ENCODE measurements at regions not wholly inside any gene's neighbourhood (a gene's known extent, or its start where the extent isn't known, plus 50 kb on each side); places are given as distances from the start of the nearest gene placed in this dataset.

DNA sequence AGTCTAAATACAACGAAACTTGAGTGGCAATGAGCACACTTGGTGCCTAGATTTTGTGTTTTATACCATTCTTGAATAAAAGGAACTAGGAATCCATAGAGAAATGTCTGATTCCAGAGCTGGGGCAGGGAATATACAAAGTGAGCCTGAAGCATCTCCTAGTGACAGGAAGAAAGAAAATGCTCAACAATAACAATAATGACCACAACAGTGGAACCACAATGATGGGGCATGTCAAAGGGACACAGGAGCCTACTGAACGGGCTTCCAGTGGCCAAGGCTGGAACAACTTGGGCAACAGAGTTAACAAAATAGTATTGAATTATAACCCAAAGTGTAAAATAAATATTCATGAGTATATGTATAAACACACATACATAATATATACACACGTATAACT, 94.4 kb upstream of the ADCY1 start:
- intact Hi-C loops (cut with micrococcal nuclease): loop anchor here (5.0 kb wide), 1 partner anchor 53 kb away; no protein-coding TSS in a partner anchor
- H2BK5ac ChIP-seq (ENCODE audit: low read depth, low read length, poor library complexity, severe bottlenecking): no peak overlapping the region
- ATAC-seq (ENCODE audit: low read depth) (no peak), DNase-seq (no peak)
- no peak overlapping the region for H3K9ac ChIP-seq (ENCODE audit: low read depth, low read length)
- no peaks in the 10 kb centered on the region for H4K20me1 ChIP-seq (ENCODE audit: insufficient read depth, low read length)
- no peak overlapping the region for H4K8ac ChIP-seq (ENCODE audit: low read depth in 2 of 2, low read length in 2 of 2)
- H3K27me3 ChIP-seq (ENCODE audit: control insufficient read depth, insufficient read depth, low read length): no peaks in the 10 kb centered on the region; the same call in 1 of the 2 replicates
- whole genome bisulfite sequencing, 2 experiments (ENCODE audit: extremely low coverage in 2 of 2, insufficient read length in 1 of 2): no CpG with 5 or more reads among the region's 3 CpGs
- no peaks in the 10 kb centered on the region for H3K36me3 ChIP-seq (ENCODE audit: control insufficient read depth, insufficient read depth, low read length)
- no peak overlapping the region for H3K18ac ChIP-seq (ENCODE audit: low read depth, low read length)
- H3K4me3 ChIP-seq (ENCODE audit: insufficient read depth, low read depth, low read length): no peak overlapping the region
- no peak overlapping the region for H3K14ac ChIP-seq (replicated peaks; ENCODE audit: low read depth, low read length)
- H4K5ac ChIP-seq (ENCODE audit: low read depth, low read length): no peak overlapping the region
- no peak overlapping the region for H3K4ac ChIP-seq (ENCODE audit: low read depth, low read length)
- H3K9me3 ChIP-seq (ENCODE audit: control insufficient read depth, insufficient read depth, low read length): no peaks in the 10 kb centered on the region
- TF ChIP-seq MXI1 (IDR thresholded peaks at IDR 0.05; ENCODE audit: borderline replicate concordance, low read depth, low read length) (no peak), RCOR1 (IDR thresholded peaks at IDR 0.05; ENCODE audit: insufficient replicate concordance, low read length) (no peak), SMC3 (IDR thresholded peaks at IDR 0.05; ENCODE audit: low read depth, low read length) (no peak), NFE2L2 (IDR thresholded peaks at IDR 0.05; ENCODE audit: low read depth, low read length) (no peak), FOS (IDR thresholded peaks at IDR 0.05; ENCODE audit: low read depth, low read length) (no peak), RFX5 (IDR thresholded peaks at IDR 0.05; ENCODE audit: low read depth, low read length) (no peak), CHD1 (IDR thresholded peaks at IDR 0.05; ENCODE audit: low read depth, low read length) (no peak), RAD21 (IDR thresholded peaks at IDR 0.05; ENCODE audit: low read length) (no peak), MAZ (IDR thresholded peaks at IDR 0.05; ENCODE audit: borderline replicate concordance, low read depth, low read length) (no peak), BHLHE40 (IDR thresholded peaks at IDR 0.05; ENCODE audit: low read depth, low read length) (no peak), POLR2A (IDR thresholded peaks at IDR 0.05; ENCODE audit: low read depth, low read length) (no peak), CEBPB (IDR thresholded peaks at IDR 0.05; ENCODE audit: low read depth, low read length) (no peak)
- TF ChIP-seq, protein P1, sequence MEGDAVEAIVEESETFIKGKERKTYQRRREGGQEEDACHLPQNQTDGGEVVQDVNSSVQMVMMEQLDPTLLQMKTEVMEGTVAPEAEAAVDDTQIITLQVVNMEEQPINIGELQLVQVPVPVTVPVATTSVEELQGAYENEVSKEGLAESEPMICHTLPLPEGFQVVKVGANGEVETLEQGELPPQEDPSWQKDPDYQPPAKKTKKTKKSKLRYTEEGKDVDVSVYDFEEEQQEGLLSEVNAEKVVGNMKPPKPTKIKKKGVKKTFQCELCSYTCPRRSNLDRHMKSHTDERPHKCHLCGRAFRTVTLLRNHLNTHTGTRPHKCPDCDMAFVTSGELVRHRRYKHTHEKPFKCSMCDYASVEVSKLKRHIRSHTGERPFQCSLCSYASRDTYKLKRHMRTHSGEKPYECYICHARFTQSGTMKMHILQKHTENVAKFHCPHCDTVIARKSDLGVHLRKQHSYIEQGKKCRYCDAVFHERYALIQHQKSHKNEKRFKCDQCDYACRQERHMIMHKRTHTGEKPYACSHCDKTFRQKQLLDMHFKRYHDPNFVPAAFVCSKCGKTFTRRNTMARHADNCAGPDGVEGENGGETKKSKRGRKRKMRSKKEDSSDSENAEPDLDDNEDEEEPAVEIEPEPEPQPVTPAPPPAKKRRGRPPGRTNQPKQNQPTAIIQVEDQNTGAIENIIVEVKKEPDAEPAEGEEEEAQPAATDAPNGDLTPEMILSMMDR (conservative IDR thresholded peaks at IDR 0.05; ENCODE audit: low read depth, low read length): no peak
- TF ChIP-seq, protein P2, sequence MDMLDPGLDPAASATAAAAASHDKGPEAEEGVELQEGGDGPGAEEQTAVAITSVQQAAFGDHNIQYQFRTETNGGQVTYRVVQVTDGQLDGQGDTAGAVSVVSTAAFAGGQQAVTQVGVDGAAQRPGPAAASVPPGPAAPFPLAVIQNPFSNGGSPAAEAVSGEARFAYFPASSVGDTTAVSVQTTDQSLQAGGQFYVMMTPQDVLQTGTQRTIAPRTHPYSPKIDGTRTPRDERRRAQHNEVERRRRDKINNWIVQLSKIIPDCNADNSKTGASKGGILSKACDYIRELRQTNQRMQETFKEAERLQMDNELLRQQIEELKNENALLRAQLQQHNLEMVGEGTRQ (IDR thresholded peaks at IDR 0.05; ENCODE audit: low read depth, low read length): no peak
- TF ChIP-seq, protein P3, sequence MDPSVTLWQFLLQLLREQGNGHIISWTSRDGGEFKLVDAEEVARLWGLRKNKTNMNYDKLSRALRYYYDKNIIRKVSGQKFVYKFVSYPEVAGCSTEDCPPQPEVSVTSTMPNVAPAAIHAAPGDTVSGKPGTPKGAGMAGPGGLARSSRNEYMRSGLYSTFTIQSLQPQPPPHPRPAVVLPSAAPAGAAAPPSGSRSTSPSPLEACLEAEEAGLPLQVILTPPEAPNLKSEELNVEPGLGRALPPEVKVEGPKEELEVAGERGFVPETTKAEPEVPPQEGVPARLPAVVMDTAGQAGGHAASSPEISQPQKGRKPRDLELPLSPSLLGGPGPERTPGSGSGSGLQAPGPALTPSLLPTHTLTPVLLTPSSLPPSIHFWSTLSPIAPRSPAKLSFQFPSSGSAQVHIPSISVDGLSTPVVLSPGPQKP (IDR thresholded peaks at IDR 0.05; ENCODE audit: borderline replicate concordance, low read depth, low read length): no peak
- no peak overlapping the region for H3K56ac ChIP-seq (ENCODE audit: extremely low read depth, insufficient read depth, low read length)
- no peak overlapping the region for H2AK5ac ChIP-seq (ENCODE audit: low read depth, low read length)
- in situ Hi-C loops (cut with MboI; ENCODE audit: low sequenced_read_pairs): no loop called here
- no peak overlapping the region for H2BK20ac ChIP-seq (ENCODE audit: low read depth, low read length)
- no peak overlapping the region for H4K91ac ChIP-seq (ENCODE audit: insufficient read depth, low read depth, low read length)
- H3K79me1 ChIP-seq (ENCODE audit: low read depth in 1 of 2, low read length in 2 of 2): no peaks in the 10 kb centered on the region
- dilution Hi-C loops (cut with HindIII; ENCODE audit: low sequenced_read_pairs, unreplicated experiment): no loop called here
- no TSS peak for BruUV-seq (replicated peaks)
- no peak overlapping the region for H2BK15ac ChIP-seq (ENCODE audit: low read depth, low read length)
- no peak overlapping the region for H2BK120ac ChIP-seq (ENCODE audit: low read depth, low read length)
- no peak overlapping the region for H3K27ac ChIP-seq (ENCODE audit: insufficient read depth, low read length)
- ChIA-PET CTCF (no interaction called here), POLR2A (ENCODE audit: unreplicated experiment) (no interaction called here)
- no peaks in the 10 kb centered on the region for H3K4me1 ChIP-seq (ENCODE audit: control insufficient read depth, insufficient read depth, low read length)
- H3K4me2 ChIP-seq (ENCODE audit: low read depth, low read length): no peak overlapping the region
- no peak overlapping the region for H3K23ac ChIP-seq (ENCODE audit: low read depth, low read length)
- H3K9me1 ChIP-seq (ENCODE audit: insufficient read depth, low read length): no peaks in the 10 kb centered on the region
- no peak overlapping the region for H2AK9ac ChIP-seq (replicated peaks; ENCODE audit: low read depth, low read length, poor library complexity)
- no peak overlapping the region for H2AFZ ChIP-seq (replicated peaks; ENCODE audit: low read length, poor library complexity)
